Tongue (tissue), 1 donor: ENCODE measurements at regions not wholly inside any gene's neighbourhood (a gene's known extent, or its start where the extent isn't known, plus 50 kb on each side); places are given as distances from the start of the nearest gene placed in this dataset.

Experiments
- DNase-seq: peaks from one replicate; pipeline ENCODE4 v3.0.0-alpha.2; 2015

DNA sequence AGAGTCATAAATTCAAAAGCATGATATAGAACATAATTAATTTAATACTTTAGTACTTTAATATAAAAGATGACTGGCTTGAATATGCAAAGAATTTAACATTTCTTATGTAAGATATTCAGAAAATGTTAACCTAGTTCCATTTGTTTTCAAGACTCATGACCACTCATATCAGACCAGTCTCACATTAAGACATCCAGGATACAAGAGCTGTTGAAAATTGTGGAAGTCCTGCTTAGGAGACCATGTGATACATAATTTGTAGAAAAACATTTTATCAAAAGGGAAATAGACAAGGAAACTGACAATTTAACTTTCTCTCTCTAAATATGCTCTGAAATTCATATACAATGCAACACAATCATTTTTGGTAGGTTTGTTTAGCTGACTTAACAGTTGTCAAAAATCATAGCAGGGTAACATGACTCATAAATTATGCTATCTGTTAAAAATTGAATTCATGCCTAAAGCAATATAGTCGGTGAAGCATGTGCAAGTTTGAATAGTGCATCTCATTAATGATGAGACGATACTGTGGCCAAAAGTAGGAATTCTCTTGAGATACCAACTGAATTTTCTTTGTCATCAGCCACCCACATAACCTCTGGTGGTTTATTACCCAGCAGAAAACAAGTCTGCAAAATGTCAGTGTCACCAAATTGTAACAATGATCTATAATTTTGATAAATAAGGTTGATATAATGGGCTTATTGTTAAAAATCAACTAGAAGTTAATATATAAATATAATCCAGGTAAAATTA, 211.4 kb downstream of the GASK1B start:
- DNase-seq: no peak

DNA sequence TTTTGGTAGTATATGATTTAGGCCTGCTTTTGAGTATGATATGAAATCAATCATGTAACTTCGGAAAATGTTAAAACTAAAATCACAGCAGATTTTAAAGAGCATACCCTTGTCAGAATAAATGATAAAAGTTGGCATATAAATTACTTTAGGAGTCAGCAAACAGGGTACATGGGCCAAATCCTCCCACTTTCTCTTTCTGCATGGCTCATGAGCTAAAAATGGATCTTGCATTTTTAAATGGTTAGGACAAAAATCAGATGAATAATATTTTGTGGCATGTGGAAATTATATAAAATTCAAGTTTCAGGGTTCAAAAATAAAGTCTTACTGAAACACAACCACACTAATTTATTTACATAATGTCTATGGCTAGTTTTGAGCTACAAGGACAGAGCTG, 214.9 kb downstream of the GASK1B start:
- no peak for DNase-seq

DNA sequence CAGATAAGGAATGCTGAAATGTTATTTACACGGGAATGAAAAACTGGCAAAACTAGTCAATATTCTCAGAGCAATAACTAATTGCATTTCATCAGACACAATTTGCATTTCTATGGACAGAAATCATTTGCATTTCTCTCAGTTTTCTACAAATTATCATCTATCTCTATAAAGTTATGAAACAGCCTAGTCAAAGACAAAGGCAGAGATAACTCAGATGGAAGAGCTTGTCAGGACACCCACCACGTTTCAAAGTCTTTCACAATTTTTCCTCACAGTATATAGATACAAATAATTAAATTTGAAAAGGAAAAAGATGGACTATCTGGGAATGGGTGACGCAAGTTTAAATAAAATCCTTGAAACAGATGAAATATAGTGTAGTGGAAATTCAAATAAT, 230.8 kb downstream of the GASK1B start:
- no peak for DNase-seq

DNA sequence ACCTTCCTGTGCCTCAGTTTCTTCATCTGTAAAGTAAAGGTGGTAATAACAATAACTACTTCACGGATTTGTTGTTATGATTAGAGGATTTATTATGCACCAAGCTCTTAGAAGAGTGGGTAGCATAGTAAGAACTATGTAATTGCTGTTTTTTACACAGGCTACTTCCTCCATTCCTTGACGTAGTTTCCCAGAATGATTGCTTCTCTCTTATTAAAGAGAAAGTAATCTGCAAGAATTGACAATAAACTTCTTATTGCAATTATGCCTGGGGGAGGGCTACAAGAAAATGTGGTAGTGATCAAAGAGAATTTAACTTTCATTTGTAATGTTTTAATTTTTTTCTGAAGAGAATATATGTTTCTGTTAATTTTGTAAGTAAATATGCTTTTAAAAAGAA, 238.7 kb downstream of the GASK1B start:
- DNase-seq: no peak

DNA sequence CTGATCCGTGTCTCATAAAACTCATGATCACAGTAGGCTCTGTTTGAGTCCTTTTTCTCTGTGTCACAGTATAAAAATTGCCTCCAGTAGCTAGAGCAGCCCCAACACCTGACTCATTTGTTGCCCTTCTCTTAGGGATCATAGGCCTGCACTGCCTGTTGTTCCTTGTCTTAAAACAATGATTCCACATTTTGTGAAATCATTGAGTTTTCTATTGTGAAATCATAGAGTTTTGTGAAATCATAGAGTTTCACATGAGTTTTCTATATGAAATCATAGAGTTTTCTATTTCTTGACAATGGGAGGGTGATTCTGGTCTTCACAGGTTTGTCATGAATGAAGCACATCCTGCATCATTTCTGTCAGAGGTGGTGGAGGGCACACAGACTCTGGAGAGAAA, 239.9 kb downstream of the GASK1B start:
- no peak for DNase-seq

DNA sequence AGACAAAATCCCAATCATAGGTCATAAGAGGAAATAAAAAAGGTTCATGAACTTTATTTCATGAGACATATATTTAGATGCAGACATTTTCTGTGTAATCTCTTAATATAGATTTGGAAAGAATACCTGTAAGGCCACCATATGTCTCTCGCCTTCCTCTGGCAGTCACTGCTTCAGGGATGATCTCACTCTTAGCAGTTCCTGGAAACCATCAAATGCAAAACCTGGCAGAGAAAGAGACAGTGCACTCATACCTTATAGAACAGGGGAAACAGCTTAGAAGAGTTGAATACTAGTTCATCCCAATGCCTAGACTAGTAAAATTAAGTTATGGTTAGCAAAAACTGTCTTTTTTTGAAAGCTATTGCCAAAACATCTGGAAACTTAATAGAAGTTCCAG, 243.3 kb downstream of the GASK1B start:
- peak; percentile 80 for DNase-seq

DNA sequence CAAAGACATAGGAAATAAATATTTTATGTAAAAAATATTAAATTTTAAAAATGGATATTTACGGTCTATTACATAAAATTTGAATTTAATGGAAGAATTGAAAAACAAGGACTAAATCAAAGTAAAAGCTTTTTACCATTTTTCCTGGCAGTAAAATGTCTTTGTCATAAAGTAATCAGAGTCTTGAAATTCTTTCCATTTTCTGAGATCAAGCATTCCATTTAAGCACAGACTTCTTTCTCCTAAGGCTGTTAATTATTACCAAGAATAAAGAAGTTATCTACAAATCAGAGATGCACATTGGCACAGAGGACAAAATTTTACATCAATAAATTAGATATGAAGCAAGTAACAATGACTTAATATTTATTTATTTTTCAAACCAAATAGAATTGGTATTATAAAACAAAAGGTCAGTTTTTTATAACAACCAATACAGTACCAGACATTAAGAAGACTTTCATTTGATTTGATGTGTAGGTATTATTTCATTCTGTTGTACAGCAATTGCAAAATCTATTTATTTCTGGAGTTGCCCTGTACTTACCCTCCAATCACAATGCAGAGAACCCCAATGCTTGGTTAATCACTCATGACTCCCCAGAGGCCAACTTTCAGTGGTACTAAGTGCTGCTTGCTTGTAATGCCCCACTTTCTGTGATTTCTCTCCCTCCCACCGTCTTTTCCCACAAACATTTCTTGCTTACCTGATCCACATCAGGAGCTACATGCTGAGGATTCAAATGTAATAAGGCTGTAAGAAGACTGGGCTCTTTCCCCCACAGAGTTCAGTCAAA, 254.6 kb downstream of the GASK1B start:
- no peak for DNase-seq

DNA sequence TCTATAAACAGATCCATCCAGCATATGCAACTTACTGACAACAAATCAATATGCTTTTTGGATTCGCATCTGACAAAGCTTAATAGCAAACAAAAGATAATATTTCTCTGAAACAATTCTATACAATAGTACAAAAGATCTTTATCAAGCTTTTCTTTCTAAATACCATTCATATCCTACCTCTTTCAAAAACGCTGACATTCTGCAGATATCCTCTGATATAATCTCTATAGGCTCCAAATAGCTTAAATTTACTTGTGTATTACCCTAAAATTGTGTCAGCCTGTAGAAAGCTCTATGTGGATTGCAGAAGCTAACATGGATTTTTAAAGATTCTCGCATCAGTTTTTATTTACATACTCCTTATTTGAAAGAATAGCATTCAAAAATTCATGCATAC, 260.6 kb downstream of the GASK1B start:
- no peak for DNase-seq

DNA sequence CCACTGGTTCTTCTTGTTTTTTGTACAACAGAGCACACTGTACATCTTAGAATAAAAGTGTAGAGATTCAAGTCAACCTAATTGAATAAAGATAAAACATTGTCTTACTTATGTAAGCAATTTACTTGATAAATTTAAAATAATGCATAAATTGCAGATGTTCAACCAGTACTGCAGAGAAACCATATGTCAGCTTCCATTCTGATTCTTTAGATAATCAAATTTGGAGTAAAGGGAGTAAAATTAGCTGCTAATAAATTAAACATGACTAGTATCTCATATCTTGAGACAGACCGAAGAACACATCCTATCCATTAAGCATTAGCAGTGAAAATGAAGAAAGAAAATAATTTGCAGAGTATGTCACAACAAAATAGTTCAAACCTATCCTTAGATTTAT, 261.2 kb downstream of the GASK1B start:
- DNase-seq: no peak

DNA sequence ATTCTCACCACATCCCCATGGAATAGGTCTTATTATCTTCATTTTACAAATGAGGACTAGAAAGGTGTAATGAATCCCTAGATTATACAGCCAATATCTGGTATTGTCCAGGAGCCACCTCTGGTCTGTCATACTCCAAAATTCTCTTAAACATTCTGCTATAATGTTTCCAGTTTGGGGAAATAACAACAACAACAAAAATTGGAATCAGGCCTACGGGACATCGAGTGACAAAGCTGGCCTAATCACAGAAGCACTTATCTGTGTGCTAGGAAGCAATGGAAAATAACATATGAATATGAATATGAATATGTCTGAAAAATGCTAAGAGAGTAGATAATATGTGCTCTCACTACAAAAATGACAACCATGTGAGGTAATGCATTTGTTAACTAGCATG, 264.1 kb downstream of the GASK1B start:
- DNase-seq: no peak

DNA sequence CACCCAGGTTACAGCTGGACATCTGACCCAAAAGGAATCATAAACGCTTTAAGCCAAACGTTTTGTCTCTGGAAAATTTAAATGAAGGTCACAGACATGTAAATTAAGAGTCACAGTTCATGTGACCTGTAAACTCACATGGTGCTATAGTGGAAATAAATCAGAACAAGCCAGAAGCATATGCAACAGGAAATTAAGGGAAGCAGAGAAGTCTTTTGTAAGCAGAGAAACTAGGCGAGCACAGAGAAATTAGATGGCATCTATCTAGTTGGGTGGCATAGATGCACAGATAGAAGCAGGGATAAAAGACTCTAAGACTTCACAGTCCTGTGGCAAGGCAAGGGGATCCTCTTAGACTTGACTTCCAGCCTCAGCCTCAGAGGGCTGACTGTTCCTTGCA, 264.8 kb downstream of the GASK1B start:
- DNase-seq: no peak

DNA sequence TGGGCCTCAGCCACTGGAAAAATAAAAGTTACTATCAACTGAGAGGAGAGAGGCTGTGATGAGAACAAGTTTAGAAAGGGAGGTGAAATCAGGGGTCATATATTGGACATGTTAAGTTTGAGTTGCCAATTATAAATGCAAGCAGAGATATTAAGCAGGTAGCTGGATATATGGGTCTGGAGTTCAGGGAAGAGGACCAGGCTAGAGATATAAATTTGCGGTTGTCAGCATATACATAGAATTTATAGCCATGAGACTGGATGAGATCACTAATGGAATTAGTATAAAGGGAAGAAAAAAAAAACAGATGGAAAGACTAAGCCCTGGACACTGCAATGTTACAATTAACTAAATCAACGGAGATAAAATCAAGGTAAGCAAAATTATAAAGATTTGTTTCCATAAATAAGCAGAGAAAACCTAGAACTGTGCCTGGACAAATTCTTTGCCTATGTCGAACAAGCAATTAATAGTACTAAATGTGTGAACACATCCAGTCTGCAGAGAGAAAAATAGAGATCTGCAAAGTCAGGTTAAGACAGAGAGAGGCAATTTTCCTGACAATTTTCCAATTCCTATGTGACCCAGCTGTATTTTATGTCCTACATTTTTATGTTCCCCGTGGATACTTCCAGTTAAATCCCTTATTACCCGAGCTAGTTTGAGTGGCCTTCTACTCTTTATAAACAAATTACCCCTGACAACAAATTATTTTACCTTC, 265.4 kb downstream of the GASK1B start:
- DNase-seq: no peak

DNA sequence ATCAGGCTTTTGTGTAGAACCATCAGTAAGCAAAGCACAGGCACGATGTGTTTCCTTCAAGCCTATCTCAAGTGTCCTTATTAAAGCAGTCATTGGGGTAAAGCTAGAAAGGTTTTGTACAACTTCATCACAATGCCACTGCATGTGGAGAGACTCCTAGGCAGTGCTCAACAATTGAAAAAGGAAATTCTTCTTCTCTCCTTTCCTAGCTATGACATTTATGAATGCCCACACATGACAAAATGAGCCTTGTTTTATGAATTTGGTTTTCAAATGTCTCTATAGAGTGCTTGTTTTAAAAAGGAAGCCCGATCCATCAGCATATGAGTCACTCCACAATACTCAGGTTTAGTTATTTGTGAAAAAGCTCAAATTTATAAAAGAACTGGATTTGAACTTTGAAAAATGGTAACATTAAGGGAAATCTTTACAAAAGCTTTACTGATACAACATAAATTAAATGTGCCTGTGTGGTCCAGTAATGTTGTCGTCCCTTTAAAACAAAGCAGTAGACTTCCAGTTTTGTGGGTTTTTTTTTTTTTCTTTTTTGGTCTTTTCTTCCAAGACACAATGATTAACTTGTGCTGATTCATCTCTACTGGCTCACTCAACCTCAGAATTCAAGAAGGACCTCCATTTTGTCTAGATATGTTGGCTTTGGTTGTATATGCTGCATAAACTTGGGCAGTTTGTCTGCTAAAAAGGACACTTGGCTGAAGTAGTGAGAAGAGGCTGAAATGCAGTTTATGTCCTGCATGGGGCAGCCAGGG, 273.8 kb downstream of the GASK1B start:
- DNase-seq: no peak

DNA sequence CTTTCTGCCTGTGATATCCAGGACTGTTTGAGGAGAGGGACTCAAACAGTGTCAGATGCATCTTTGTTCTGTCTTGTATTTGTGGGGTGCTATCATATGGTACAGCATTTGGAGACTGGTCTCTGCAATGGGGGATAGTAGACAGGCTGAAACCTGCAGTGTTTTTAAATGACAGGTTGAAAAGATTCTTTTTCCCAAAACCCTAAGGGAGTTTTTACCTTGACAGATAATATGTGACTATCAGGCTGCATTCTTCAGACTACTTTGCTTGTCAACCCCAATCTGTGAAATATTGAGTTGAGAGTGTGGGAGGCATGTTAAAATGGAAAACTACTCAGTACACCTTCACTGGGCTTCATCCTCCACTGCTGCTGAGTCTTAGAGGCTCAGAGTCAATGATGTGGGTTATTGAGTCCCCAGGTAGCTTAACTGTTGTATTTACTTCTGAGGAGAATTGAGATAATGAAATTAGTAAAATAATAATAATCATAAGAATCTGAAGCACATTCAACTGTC, 274.9 kb downstream of the GASK1B start:
- DNase-seq: no peak

DNA sequence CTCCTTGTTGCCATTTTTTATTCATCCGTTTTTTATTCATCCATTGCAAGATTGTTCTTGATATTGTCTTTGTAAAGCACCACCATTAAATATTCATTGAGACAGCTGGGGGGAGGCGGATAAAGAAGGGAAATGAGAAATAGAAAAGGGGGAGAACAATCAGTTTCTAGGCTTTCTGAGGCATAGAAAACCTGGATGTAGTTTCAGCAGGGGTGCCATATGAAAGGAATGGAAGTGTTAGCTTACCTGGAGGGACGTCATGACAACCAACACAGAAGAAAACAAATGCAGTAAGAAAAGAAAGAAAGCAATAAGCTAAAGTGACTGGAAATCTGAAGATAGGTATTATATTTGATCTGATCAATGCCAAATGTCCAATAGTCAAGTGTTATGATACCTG, 276.1 kb downstream of the GASK1B start:
- DNase-seq: no peak

DNA sequence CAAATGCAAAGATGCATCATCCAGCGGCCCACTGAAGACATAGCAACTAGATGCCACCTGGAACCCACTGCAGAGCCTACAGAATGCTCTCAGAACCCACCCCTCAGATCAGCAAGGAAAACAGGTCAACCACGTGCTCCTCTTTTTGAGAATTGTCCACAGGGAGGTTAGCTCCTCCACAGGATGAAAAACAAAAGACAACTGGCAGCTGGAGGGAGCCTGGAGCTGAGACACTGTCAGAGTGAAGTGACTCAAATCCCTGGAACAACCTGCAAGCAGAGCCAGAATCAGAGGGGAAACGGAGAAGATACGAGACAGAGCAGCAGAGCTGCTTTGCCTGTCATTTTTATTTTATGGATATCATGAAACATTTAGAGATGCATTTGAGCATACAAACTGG, 277.6 kb downstream of the GASK1B start:
- no peak for DNase-seq

DNA sequence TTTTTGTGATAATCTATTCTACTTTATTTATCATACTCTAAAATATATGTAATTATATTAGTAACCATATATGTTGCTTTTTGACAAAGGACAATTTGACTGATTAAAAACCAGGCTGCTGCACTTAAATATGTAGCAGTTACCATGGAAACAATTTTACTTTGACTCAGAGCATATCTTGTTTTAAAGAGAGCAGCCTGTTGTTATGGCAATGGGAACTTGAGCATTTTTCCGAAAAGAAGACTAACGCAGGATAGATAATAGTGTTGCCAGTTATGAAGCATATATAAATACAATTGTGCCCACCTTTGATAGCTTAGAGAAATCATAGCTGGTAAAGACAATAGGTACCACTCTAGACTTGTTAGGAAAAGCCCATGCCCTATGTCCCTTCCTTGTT, 283.0 kb downstream of the GASK1B start:
- DNase-seq: no peak

DNA sequence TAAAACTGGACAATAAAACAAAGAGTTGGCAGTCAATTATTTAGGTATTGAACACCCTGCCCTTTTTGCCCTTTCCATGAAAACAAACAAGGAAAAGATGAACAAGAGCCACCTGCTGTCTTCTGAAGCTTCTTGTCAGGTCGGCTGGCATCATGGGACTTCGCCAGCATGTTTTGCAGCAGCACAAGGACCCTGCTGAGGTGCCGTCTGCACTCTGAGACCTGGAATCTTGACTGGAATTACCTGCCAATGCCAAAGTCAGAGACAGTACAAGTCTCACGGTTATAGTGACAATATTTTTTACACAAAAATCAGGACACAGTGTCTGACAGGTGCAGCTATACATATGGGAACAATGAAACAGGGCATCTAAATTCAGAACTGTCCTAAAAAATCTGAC, 284.5 kb downstream of the GASK1B start:
- DNase-seq: no peak

DNA sequence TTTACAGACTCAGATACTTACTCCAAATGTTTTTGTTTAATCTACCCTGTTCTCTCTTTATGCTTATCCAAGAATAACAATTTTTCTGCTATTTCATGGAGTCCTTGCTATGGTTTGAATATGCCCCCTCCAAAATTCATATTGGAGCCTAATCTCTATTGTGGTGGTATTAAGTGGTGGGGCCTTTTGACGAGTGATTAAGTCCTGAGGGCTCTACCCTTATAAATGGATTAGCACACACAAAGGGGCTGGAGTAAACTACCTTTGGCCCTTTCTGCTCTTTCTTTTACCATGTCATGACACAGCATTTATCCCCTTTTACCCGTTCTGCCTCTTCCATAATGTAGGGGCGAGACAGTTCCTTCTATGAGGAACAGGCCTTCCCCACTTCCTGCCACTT, 285.5 kb downstream of the GASK1B start:
- no peak for DNase-seq

DNA sequence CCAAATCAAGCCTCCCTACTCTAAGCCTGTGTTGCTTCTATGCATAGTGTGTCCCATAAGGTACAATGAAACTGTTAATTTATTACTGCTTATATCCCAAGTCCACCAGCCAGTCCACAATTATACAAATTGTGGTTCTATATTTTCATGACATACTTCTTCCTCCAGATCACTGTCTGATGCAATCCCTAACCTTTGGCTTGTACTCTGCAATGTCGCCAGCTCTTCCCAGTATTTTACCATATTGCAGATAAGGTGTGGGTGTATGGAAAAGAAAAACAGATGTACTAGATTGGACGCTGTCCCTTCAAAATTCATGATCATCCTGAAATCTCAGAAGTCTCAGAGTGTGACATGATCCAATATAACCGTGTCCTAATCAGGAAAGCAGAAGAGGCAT, 286.2 kb downstream of the GASK1B start:
- DNase-seq: no peak

DNA sequence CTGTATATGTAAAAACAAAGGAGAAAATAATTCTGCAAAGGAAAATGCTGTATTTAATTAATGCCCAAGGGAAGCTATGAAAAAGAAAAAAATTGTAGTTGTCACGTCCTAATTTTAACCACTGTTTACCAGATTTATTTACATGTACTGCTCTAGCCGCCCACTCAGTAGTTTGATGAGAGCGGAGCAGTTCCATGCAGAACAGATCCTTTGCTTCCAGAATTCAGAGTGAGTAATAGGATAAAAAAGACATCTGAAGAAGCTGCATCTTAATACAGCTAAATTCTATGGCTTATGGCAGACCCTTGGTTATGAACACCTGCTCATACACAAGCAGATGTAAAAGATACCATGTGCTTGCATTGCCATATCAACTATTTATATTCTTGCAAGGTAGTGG, 287.0 kb downstream of the GASK1B start:
- peak; percentile 3 for DNase-seq

DNA sequence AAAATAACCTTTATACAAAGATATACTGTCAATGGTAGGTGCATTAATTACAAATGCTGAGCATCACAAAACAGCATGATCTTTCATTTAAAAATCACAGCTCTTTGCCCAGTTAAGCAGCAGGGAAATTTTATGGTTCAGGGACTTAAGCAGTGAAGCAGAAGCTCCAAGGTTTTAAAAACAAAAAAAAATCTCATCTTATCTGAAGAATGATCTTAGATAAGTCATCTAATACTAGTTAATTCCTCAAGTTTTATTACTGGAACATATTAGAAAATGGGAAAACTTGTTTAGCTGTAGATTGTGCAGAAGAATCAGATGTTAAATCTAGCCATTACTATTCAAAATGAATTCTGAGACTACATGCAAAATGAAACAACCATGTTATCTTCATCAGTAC, 289.9 kb downstream of the GASK1B start:
- DNase-seq: no peak
